GM19455 (cell line): ENCODE measurements at regions not wholly inside any gene's neighbourhood (a gene's known extent, or its start where the extent isn't known, plus 50 kb on each side); places are given as distances from the start of the nearest gene placed in this dataset.
"Not testable (repeated sequence)": the region's sequence is repeated elsewhere in the genome, so short reads cannot be mapped to it uniquely, and the experiment has no call there.

ENCODE experiments used
- ATAC-seq: cut with Tn5 transposase; IDR thresholded peaks from one replicate; pipeline ENCODE4 v1.9.1; 2021; ENCODE audit not compliant: unreplicated experiment

DNA sequence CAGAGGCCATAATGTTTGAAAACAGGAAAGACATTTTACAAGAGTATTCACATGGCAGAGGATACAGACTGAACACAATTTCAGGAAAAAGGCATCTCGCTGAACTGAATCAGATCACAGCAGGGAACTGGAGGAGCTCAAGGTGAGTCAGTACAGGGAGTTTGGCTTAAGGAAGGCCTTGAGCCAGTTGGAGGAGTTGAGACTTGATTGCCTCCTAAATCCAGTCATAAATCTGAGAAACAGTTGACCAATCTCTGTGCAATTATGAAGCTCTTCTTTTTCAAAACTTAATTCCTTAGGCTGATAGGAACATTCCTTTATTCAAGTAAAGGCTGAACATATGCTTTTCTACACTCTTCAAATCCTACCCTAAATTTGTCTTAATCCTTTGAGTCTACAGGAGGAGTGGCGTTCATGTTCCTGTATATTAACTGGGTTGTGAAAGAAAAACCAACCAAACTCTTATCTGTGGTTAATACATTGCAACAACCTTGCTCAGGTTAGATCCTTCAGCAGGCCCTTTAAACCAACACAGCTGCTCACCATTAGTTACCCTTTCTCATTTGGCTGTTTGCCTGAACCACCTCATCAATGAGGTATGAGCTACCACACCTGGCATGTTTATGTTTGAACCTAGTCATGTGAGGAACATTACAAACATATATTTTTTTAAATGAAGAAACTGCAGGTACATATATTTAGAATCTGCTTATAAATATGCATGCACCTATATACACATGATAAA is 404.1 kb upstream of the ATP11B start:
- ATAC-seq: no peak

DNA sequence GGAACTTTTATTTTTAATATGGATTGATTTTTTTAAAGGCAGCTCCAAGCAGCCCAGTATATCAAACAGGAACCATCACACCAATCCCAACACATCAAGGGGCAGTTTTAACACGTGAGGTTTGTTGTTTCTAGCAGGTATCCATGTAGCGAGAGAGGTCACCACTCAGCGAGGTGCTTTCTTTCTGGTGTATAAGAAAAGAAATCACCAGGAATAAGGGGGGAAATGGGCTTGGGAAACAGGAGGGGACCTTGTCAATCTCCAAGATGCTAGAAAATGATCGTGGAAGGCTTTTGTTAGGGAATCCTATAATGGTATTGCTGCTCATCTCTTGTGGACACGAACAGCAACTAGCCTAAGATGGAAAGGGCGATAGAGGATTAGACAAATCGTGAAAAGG is 402.9 kb upstream of the ATP11B start:
- no peak for ATAC-seq

DNA sequence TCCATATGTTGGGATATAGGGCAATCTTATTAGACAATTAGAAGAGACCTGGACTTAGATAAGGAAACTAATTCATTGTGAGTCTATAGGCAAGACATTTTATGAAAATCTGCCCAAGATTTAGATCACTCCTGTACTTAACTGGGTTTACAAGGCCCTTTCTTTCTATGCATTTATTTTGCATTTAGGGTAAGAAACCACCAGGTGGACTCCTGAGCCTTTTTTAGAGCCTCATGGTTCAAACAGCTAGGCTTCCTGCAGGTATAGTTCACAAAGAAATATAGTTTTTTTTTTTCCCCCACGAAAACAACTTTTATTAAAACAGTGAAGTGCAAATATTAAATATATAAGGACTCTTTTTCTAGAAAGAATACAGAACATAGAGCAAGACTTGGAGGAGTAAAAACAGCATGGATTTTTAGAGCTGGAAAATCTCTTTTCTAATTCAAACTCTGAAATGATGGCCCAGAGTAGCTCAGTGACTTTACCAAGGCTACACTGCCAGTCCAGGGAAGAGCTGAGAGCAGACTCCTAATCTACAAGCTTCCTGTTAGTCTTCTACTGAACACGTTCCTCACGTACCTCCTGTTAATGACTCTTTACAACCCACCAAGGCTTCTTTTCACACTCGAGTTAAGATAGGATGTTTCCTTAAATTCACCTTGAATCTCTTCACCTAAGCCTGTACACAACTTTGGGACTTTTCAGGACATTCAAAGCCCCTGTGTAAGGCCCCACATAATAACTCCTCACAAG is 400.9 kb upstream of the ATP11B start:
- no peak for ATAC-seq

DNA sequence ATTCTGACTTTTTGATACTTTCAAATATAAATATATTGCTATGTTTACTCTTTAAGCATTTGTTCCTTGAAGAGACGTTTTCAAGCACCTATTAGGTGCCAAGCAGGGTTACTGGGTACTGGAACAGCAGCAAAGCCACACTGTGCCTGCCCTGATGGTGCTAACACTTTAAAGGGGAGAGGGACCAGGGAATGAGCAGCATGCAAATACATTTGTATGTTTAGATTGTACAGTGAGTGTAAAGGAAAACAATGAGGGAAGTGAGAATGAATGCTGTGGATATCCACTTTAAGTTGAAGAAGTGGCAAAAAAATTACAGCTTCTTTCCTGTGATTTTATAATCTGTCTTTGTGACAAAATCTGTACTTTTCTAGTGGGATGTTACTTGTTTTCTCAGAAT is 400.2 kb upstream of the ATP11B start:
- ATAC-seq: no peak

DNA sequence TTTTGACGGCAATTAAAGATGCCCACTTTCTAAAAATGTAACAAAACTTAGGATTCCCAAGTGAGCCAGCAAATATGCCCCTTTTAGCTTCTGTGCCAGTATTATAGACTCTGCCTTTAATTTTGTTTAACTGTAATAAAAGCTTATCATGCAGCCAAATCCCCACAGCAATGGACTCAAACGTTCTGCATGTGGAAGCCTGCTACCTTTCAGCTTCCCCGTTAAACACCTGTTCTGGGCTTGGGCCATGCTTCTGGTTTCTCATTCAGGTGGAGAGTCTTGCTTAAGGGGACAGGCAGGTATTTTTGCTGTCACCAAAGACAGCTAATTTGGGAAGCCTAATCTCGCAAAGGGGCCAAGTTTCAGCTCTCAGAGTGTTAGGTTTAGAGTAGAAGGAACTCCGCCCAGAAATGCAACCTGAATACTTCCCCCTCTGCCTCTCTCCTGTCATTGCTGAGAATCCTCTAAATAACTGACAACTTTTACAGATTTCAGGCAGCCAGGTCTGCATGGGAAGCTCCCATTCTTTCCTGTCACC is 399.4 kb upstream of the ATP11B start:
- no peak for ATAC-seq

DNA sequence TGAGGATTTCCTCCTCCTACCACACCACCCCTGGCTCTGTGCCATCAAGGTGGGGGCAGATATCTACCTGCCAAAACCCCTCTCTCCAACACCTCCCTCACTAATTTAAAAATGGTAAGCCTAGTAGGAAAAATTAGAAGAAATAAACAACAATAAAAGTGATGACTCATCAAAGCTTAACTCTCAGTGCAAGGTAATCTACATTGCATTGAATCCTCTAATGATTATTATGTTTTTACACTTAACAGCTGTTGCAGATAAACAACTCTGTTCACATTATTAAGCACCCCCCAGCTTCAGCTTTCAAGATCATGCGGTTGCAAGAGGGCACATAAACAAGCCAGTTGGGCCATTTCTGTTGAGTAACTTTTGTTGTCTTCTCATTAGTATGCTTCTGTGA is 396.1 kb upstream of the ATP11B start:
- ATAC-seq: no peak

DNA sequence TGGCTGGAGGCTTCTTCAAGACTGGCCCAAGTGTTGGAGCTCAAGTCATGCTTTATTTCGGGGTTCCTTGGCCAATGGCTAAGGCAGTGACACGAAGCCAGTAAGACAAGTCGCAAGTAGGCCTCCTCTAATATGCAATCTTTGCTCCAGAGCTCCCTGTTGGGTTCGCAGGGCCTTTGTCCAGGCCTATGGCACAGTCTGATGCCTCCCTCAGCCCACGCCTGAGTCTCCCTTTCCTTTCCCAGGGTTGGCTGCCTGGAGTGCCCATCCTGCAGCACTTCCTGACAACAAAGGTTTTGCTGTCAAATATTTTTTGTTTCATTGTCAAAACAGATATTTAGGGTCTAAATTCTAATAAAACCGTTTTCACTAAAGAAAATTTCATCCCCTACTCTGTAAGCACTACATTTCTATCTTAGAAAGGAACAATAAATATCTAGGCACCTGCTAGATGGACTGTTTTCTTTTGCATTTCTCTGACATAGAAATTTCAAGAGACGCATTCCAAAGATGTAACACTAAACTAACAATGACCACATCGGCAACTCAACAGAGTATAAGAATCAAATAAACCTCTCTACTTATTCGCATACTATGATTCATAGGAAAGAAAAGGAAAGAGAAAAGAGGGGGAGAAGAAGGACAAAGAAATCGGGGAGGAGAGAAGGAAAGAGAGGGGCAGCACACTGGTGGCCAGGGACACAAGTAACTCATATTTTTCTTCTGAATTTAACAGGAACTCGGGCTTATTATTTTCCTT is 393.1 kb upstream of the ATP11B start:
- no peak for ATAC-seq

DNA sequence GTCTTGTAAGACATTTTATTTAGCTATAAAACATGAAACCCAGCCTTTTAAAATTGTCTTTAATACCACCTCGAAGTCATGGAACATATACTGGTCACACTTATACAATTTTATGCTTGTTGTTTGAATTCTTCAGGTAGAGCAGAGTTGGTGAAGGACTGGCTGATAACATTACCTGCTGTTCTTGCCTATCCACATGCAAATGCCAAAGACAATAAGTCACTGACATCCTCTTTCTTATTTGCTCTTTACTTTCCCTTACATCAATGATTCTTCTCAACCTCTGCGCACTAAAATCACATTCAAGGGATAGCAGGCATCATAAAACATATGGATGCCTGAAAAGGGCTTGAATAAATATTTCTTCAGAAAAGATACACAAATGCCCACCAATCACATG is 392.5 kb upstream of the ATP11B start:
- no peak for ATAC-seq

DNA sequence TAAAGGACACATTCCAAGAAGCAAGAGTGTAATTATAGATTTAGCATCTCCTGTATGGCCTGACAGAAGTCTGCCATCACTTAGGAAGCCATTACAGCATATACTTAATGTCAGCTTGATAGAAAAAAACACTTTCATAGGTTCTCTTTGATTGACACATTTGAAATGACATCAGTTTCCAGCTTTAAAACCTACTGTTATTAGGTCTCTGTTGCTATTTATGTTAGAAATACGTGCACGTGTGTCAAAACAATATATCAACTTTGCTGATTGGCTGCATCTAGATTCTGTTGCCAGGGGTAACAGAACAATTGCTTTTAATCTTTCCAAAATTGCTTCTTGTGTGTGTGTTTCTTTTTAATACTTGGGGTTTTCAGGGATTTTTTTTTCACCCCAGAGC is 389.3 kb upstream of the ATP11B start:
- no peak for ATAC-seq

DNA sequence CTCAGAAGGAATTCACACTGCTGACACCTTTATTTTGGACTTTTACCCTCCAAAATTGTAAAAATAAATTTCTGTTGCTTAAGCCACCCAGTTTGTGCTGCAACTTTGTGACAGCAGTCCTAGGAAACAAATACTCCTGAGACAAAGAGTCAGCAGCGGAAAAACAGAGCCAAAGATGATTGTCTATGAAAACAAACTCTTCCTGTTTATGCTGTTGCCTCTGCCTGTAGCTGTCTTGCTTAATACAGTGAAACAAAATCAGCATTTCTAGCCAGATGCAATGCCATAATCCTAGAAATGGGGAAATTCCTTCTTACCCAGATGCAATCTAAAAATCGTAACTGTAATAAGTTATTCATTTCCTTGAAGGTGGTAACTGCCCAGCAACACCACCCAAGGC is 387.5 kb upstream of the ATP11B start:
- no peak for ATAC-seq

DNA sequence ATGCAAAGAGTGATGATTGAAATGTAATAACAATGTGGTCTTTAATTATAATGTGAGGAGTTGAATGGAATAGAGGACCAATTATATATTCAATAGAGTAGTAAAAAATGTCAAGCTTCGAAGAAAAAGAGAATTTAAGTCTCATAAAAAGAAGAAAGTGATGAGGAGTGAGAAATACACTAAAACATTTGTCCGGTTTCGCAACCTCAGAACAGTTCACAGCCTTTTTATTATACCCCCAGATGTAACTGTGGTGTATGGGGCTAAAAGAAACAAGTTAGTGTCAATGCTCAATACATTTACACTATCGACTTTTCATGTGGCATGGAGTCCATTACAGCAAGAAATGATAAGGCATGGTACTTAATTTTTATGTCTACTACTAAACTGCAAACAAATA is 386.5 kb upstream of the ATP11B start:
- ATAC-seq: no peak

DNA sequence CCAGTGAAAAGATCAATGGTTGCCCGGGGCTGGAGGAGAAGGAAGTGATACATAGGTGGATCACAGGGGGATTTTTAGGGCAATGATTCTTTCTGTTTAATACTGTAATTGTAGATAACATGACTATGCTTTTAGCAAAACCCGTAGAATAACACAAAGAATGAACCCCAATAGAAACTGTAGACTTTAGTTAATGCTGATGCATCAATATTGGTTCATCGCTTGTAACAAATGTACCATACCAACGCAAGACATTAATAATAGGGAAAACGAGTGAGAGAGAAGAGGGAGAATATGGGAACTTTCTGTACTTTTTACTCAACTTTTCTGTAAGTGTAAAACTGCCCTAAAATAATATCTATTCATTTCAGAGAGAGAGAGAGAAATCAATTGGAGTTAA is 383.3 kb upstream of the ATP11B start:
- ATAC-seq: no peak

DNA sequence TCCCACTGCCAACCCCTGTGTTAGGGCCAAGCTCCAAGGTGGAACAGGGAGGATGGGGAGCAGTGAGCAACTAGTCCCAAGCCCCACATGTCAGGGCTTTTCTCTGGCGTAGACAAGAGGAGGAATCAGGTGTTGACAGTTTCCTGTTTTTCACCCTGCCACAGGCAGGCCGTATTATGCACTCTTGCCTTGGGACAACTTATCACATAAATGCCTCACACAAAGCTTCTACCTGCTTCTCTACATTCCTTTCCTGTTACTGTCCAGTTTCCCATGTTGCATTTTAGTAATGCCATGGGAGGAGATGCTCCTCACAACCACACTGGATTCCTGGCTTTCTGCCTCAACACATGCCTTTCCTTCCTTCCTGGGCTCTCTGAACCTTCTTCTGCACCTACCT is 381.2 kb upstream of the ATP11B start:
- no peak for ATAC-seq

DNA sequence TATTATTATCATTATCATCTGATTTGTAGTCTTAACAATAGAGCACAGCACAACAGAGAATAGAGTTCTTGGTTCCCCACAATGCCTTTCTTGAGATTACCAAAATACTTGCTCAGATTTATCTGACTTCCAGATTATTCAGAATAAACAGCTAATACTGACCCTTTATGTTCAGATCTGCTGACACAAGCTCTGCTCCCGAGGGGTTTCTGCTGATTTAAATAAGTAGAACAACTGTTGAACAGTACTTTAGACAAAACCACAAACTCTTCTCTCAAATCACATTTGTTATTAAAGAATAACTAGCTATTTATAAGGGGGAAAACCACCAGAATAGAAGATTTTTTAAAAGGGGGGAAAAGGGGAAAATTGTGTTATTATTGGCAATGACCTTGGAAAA is 380.2 kb upstream of the ATP11B start:
- no peak for ATAC-seq

DNA sequence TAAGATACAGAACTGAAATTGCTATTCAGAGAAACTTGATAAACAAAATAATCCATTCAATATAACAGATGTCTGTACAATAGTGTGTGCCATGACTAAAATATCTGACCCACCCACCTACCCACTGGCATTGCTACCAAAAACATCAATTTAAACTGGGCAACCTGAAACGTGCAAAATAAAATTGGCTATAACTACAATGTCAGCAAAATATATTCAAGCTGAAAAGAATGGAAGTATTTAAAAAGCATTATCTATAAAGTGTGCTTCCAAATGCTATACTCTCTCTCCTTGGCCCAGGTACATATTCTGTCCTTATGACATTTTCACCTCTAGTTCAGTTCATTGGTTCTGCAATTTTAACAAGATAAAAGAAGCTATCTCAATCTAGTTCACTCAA is 379.6 kb upstream of the ATP11B start:
- ATAC-seq: no peak

DNA sequence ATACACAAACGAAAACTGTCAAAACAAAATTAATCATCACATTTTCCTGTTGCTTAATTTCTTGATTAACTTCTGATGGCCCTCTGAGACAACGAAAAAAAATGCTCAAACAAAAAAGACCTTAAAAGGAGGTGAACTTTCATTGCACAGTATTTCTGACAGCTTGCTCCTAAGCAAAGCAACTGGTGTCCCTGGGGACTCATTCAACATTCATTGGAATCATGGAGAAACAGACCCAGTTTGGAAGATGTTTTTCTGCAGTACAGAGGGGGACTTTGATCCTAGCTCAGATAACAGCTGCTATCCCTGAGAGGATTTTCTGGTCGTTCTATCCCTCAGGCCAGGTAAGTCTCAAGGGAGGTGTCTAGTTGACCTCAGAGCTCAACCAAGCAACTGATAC is 378.7 kb upstream of the ATP11B start:
- no peak for ATAC-seq

DNA sequence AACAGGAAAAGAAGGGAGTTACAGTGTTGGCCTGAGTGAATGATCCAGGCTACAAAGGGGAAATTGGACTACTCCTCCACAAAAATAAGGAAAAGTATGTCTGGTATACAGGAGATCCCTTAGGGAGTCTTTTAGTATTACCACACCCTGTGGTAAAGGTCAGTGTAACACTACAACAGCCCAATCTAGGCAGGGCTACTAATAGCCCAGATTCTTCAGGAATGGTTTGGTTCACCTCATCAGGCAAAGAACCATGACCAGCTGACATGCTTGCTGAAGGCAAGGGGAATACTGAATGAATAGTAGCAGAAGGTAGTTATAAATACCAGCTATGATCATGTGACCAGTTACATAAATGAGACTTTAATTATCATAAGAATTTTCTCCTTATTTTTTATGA is 372.6 kb upstream of the ATP11B start:
- no peak for ATAC-seq

DNA sequence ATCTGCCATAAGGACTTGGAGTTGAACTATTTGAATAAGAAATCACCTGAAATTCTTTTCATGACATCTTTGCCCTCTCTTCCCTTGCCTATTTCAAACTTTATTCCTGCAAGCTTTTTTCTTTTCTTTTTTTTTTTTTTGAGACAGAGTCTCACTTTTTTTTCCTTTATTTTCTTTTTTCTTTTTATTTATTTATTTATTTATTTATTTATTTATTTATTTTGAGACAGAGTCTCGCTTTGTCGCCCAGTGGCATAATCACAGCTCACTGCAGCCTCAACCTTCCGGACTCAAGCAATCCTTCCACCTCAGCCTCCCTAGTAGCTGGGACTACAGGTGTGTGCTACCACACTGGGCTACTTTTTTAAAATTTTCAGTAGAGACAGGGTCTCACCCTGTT is 369.3 kb upstream of the ATP11B start:
- no peak for ATAC-seq

DNA sequence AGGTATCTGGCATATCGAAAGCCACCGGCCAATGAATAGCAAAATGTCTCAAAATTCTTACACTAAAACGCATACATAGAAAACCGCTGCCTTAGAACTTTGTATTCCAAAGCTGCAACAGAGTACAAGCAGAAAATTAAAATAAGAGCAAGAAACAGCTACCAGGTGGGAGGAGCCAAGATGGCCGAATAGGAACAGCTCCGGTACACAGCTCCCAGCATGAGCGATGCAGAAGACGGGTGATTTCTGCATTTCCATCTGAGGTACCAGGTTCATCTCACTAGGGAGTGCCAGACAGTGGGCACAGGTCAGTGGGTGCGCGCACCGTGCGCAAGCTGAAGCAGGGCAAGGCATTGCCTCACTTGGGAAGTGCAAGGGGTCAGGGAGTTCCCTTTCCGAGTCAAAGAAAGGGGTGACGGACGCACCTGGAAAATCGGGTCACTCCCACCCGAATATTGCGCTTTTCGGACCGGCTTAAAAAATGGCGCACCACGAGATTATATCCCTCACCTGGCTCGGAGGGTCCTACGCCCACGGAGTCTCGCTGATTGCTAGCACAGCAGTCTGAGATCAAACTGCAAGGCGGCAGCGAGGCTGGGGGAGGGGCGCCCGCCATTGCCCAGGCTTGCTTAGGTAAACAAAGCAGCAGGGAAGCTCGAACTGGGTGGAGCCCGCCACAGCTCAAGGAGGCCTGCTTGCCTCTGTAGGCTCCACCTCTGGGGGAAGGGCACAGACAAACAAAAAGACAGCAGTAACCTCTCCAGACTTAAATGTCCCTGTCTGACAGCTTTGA is 367.2 kb upstream of the ATP11B start:
- not testable (repeated sequence) for ATAC-seq

DNA sequence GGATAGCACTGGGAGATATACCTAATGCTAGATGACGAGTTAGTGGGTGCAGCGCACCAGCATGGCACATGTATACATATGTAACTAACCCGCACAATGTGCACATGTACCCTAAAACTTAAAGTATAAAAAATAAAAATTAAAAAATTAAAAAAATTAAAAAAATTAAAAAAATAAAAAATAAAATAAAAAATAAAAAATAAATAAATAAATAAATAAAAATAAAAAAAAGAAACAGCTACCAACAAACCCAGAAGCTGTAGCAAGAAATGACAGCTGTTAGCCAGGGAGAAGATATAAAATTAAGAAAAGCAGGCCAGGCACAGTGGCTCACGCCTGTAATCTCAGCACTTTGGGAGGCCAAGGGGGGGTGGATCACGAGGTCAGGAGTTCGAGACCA is 361.3 kb upstream of the ATP11B start:
- ATAC-seq: not testable (repeated sequence)

DNA sequence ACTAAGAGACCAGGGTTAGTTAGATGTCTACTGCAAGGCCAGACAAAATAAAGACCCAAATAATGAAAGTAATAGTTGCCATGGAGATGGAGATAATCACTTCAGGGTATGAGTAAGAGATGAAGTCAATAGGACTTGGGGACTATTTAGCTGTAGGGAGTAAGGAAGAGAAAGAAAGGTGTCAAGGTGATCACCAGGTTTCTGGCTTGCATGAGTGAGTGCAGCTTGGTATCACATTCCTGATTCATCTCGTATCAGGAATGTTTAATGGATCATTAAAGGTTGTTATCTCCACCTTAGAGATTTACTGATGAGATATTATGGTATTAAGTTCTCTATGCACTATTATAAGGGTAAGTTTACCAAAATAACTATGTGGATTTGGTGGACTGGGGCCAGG is 357.4 kb upstream of the ATP11B start:
- no peak for ATAC-seq
